ENCODE measurements at regions not wholly inside any gene's neighbourhood (a gene's known extent, or its start where the extent isn't known, plus 50 kb on each side); places are given as distances from the start of the nearest gene placed in this dataset.

DNA sequence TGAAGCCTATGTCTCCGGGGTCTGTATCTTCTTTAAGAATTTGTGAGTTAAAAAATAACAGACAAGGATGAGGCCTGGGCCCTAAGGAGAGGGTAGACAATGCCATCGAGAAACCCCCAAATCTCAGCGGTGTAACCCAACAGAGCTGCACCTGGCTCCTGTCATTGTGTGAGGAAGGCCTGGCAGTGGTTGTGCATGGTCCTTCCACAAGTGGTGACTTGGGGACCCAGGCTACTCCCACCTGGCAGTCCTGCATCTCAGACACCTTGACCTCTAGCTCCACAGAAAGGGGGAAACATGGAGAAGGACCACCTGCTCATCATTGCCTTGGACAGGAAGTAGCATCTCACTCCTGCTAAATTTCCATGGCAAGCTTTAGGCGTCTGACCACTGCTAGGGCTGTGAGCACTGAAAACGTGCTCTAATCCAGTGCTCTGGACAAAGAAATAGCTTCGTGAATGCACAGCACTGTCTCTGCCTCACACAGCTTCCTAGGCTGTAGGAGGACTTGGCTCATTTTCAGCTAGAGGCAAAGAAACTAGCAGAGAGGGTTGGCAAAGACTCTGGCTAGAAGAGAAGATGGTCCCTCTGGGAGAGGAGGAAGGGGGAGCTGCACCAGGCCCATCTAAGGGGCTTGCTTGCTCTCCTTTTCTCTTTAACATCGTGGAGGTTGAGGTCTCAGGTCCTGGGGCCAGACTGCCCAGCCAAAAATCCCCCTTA is 273.9 kb upstream of the ZMIZ1 start:
- intact Hi-C loops (cut with DNase I), result no loop called here
- Histone ChIP-seq H3K27ac (no peak overlapping the region), H3K4me3 (no peak overlapping the region), H3K9me3 (peaks cover 0 to 4% (median 0%) of the 10 kb centered on the region in 4 donors), H3K4me1 (no peaks in the 10 kb centered on the region), H3K36me3 (no peaks in the 10 kb centered on the region), H3K27me3 (no peaks in the 10 kb centered on the region)
- WGBS (ENCODE audit: insufficient coverage, low coverage, low lambda C conversion rate, missing lambda C conversion rate), result 86% methylated on average over 4 of the region's 7 CpGs
- ATAC-seq (no peak), DNase-seq (no peak)
- no peak for TF ChIP-seq POLR2A (IDR thresholded peaks at IDR 0.05)
- TF ChIP-seq, protein P1, sequence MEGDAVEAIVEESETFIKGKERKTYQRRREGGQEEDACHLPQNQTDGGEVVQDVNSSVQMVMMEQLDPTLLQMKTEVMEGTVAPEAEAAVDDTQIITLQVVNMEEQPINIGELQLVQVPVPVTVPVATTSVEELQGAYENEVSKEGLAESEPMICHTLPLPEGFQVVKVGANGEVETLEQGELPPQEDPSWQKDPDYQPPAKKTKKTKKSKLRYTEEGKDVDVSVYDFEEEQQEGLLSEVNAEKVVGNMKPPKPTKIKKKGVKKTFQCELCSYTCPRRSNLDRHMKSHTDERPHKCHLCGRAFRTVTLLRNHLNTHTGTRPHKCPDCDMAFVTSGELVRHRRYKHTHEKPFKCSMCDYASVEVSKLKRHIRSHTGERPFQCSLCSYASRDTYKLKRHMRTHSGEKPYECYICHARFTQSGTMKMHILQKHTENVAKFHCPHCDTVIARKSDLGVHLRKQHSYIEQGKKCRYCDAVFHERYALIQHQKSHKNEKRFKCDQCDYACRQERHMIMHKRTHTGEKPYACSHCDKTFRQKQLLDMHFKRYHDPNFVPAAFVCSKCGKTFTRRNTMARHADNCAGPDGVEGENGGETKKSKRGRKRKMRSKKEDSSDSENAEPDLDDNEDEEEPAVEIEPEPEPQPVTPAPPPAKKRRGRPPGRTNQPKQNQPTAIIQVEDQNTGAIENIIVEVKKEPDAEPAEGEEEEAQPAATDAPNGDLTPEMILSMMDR (IDR thresholded peaks at IDR 0.05), result no peak

DNA sequence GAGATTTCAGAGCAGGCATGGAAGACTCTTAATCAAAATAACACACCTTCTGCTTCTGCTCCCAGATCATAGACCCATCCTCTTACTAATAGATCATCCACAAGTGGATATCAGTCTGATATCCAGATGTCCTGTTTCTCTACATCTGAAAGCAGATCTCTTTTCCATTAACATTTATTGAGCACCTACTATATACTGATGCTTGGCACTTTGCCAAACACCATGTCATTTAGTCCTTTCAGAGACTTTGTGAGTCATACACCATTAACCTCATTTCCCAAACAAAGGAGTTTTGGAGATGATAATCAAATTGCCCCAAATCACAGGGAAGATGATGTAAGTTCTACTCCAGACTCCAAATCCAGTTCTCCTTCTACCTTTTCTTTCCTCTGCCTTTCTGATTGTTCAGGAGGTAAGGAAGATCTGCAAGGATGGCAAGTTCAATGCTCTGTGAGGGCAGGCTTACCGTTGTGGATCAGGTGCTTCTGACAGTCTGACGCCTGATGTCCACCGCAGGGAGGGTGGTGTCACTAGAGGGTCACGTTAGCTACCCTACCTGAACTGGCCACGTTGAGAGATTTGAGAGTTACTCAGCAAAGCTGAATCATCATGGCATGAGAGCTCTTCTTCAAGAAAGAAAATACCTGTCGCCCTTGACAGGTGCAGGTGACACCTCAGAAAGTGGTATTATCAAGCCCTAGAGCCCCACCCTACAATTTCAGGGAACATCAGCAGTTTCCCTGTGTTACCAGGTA is 269.6 kb upstream of the ZMIZ1 start:
- DNase-seq, result no peak
- H3K27me3 ChIP-seq, result no peaks in the 10 kb centered on the region
- H3K4me1 ChIP-seq, result no peaks in the 10 kb centered on the region
- ATAC-seq, result no peak
- TF ChIP-seq, protein P1 (IDR thresholded peaks at IDR 0.05), result no peak
- no peak for TF ChIP-seq POLR2A (IDR thresholded peaks at IDR 0.05)
- intact Hi-C loops (cut with DNase I), result no loop called here
- 15% methylated on average over 2 of the region's 6 CpGs for WGBS (ENCODE audit: insufficient coverage, low coverage, low lambda C conversion rate, missing lambda C conversion rate)
- no peaks in the 10 kb centered on the region for H3K36me3 ChIP-seq
- H3K4me3 ChIP-seq, result no peak overlapping the region
- no peak overlapping the region for H3K27ac ChIP-seq
- no peaks in the 10 kb centered on the region for H3K9me3 ChIP-seq

DNA sequence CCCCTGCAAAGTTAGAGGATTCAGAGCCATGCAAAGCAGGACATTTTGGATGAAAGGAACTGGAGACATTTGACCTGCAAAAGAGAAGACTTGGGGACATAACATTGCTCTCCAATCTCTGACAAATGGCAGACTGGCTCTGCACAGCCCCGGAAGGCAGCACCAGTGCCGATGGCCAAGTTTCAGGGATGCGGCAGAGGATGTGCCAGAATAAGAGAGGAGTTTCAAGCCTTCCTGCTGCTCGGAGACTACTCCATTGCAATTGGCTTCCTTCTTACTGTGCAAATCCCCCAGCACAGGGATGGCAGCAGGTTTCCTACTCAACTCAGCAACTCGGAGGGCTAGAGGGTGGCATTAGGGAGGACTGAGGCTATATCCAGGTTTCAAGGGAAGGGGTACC is 268.8 kb upstream of the ZMIZ1 start:
- DNase-seq (no peak), ATAC-seq (no peak)
- TF ChIP-seq, protein P1 (IDR thresholded peaks at IDR 0.05), result no peak
- no peak for TF ChIP-seq POLR2A (IDR thresholded peaks at IDR 0.05)
- Histone ChIP-seq H3K27ac (no peak overlapping the region), H3K36me3 (no peaks in the 10 kb centered on the region), H3K27me3 (no peaks in the 10 kb centered on the region), H3K9me3 (no peaks in the 10 kb centered on the region), H3K4me1 (no peaks in the 10 kb centered on the region), H3K4me3 (no peak overlapping the region)
- intact Hi-C loops (cut with DNase I), result no loop called here
- 40% methylated on average over 1 of the region's 5 CpGs for WGBS (ENCODE audit: insufficient coverage, low coverage, low lambda C conversion rate, missing lambda C conversion rate)

DNA sequence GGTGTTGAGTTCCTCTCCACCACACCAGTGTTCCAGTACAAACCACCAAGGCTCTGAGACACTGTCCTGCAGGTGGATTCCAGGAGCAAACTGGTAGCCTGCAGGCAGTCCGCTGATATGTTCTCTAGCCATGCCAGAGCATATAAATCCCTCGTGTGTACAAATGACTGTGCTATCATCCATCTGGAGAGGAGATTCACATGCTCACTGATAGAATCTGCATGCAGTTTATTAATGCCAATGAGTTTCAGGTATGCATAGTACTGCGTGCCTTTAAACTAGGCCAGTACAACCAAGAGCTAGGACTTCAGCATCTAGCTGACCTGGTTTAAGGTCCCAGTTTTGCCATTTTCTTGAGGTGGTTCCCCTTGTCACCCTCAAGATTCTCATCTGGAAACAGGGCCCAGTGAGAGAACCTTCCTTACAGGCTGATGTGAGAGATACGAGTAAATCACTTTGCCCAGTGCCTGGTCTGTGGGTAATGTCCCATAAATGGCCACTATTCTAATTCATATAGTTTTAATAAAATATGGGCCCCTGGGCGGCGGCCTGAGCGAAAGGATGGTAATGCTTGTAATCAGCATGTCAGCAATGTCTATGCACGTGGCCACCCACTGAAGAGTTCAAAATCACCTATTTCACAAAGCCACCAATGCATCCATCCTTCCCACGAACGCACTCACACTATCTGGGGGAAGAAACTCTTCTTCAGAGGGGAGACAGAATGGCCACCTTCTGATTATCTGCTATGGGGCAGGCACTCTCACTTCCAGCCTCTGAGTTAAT is 268.0 kb upstream of the ZMIZ1 start:
- ATAC-seq, result no peak

More for the DNA sequence above, 268.0 kb upstream of the ZMIZ1 start:
- intact Hi-C loops (cut with DNase I), result no loop called here
- Histone ChIP-seq H3K4me3 (no peak overlapping the region), H3K4me1 (no peaks in the 10 kb centered on the region), H3K36me3 (no peaks in the 10 kb centered on the region), H3K9me3 (no peaks in the 10 kb centered on the region), H3K27me3 (no peaks in the 10 kb centered on the region), H3K27ac (no peak overlapping the region)
- no peak for DNase-seq
- no peak for TF ChIP-seq POLR2A (IDR thresholded peaks at IDR 0.05)
- TF ChIP-seq, protein P1 (IDR thresholded peaks at IDR 0.05), result no peak
- 53% methylated on average over 3 of the region's 10 CpGs for WGBS (ENCODE audit: insufficient coverage, low coverage, low lambda C conversion rate, missing lambda C conversion rate)

Data from right lobe of liver (tissue), 6 donors.